HepG2 (cell line): ENCODE measurements at regions not wholly inside any gene's neighbourhood (a gene's known extent, or its start where the extent isn't known, plus 50 kb on each side); places are given as distances from the start of the nearest gene placed in this dataset.

ENCODE experiments used
- FOXP1 ChIP-seq, 2 experiments: fragments of 450-650 bp in 1 of 2; IDR thresholded peaks; 2 replicates each; pipeline ENCODE4 v1.6.1; 2017 to 2018; ENCODE audit warnings: antibody characterized with exemption in 1 of 2
- SOX6 ChIP-seq, 2 experiments: fragments of 450-650 bp in 1 of 2; sonication (generic) in 1 of 2; formaldehyde crosslinking in 1 of 2; IDR thresholded peaks; 2 replicates each; pipeline versions ENCODE4 v1.4.0 to v1.6.1; 2017 to 2020; ENCODE audit warnings: antibody characterized with exemption in 1 of 2, mild to moderate bottlenecking in 1 of 2, missing genetic modification reagents in 1 of 2
- ZNF263 ChIP-seq: sonication (generic); formaldehyde crosslinking; IDR thresholded peaks from 2 replicates; pipeline ENCODE4 v1.4.0; 2020; ENCODE audit warnings: missing genetic modification reagents
- ZNF644 ChIP-seq: IDR thresholded peaks from 2 replicates; pipeline ENCODE4 v1.6.1; 2016; ENCODE audit warnings: low read depth
- ZNF75D ChIP-seq: sonication (generic); formaldehyde crosslinking; IDR thresholded peaks from 2 replicates; pipeline ENCODE4 v1.8.1; 2023; ENCODE audit warnings: missing genetic modification reagents, mild to moderate bottlenecking, borderline replicate concordance

DNA sequence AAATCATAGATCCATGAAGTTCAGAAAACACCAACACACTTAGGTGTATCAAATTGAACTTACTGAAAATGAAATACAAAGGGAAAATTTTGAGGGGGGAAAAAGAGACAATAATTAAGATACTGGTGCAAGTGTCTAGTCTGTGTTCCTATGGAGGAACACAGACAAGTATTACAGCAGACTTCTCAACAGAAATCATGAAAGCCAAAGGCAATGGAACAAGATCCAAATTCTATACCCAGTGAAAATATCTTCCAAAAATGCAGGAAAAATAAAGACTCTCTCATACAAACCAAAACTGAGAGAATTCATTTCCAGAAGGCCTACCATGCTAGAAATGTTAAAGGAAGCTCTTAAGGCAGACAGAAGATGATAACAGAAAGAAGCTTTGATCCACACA is 63.1 kb downstream of the NRN1 start:
- TF ChIP-seq ZNF75D (CRISPR knock-in tag) (no peak), FOXP1 (IDR thresholded peaks at IDR 0.05) (no peak), FOXP1 (CRISPR knock-in tag; IDR thresholded peaks at IDR 0.05) (no peak), SOX6 (IDR thresholded peaks at IDR 0.05) (no peak), SOX6 (CRISPR knock-in tag; IDR thresholded peaks at IDR 0.05) (no peak), ZNF263 (no peak), ZNF644 (no peak)
